Colonic mucosa (tissue), 4 donors: ENCODE measurements at regions not wholly inside any gene's neighbourhood (a gene's known extent, or its start where the extent isn't known, plus 50 kb on each side); places are given as distances from the start of the nearest gene placed in this dataset.

Experiments used
- DNase-seq: peaks from one replicate; pipeline ENCODE4 v3.0.0-alpha.2; 2020
- H3K27ac ChIP-seq: fragments of 200-600 bp; one replicate; pipeline ENCODE4 v1.8.0; 2021
- H3K27me3 ChIP-seq: fragments of 200-600 bp; one replicate; pipeline ENCODE4 v1.8.0; 2021
- H3K36me3 ChIP-seq: fragments of 200-600 bp; one replicate; pipeline ENCODE4 v1.8.0; 2021
- H3K4me1 ChIP-seq: fragments of 200-600 bp; one replicate; pipeline ENCODE4 v1.8.0; 2021; ENCODE audit warnings: mild to moderate bottlenecking
- H3K4me3 ChIP-seq: fragments of 200-600 bp; one replicate; pipeline ENCODE4 v1.8.0; 2021
- H3K9ac ChIP-seq, 2 donors: one replicate each; pipeline ENCODE4 v1.7.0; 2013; ENCODE audit warnings: control low read depth in 2 of 2, low read depth in 2 of 2, low read length in 2 of 2
- H3K9me3 ChIP-seq: fragments of 200-600 bp; one replicate; pipeline ENCODE4 v1.8.0; 2021
- intact Hi-C: fragments of 100-400 bp; cut with DNase I; formaldehyde crosslinking; loops from one replicate; pipeline ENCODE4 v1.14.1; 2022
- TF ChIP-seq, protein P1 (sequence below): fragments of 200-600 bp; IDR thresholded peaks from one replicate; pipeline ENCODE4 v1.8.0; 2022; ENCODE audit warnings: antibody characterized with exemption, mild to moderate bottlenecking
- donor health status: healthy.
- donor health status: DM: no; HTN: no; CAD: no.
- donor health status: DM: no; HTN: no; CAD: no.

DNA sequence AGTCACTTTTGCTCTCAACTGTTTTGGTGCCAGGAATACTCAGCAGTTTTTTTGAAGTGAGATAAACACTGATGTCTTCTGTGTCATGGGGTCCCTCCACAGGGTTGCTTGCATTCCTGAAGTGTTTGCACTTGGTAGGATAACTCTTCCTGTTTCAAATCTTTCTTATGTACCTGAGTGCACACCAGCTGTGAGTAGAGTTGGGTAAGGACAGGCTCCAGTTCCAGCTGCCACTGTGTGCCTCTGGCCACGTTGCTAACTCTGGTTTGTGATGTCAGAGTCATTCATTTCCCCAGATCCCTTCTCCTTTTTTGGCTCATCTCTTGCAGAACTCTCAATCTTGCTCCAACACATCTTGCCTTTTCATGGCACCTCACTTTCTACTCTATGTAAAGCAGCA, 356.3 kb upstream of the B3GALT2 start:
- H3K9ac ChIP-seq: no peak overlapping the region
- H3K27me3 ChIP-seq: no peaks in the 10 kb centered on the region
- no peak overlapping the region for H3K27ac ChIP-seq
- no peaks in the 10 kb centered on the region for H3K36me3 ChIP-seq
- DNase-seq: no peak
- no peaks in the 10 kb centered on the region for H3K9me3 ChIP-seq
- H3K4me1 ChIP-seq: peaks cover 5% of the 10 kb centered on the region
- TF ChIP-seq, protein P1, sequence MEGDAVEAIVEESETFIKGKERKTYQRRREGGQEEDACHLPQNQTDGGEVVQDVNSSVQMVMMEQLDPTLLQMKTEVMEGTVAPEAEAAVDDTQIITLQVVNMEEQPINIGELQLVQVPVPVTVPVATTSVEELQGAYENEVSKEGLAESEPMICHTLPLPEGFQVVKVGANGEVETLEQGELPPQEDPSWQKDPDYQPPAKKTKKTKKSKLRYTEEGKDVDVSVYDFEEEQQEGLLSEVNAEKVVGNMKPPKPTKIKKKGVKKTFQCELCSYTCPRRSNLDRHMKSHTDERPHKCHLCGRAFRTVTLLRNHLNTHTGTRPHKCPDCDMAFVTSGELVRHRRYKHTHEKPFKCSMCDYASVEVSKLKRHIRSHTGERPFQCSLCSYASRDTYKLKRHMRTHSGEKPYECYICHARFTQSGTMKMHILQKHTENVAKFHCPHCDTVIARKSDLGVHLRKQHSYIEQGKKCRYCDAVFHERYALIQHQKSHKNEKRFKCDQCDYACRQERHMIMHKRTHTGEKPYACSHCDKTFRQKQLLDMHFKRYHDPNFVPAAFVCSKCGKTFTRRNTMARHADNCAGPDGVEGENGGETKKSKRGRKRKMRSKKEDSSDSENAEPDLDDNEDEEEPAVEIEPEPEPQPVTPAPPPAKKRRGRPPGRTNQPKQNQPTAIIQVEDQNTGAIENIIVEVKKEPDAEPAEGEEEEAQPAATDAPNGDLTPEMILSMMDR: no peak
- intact Hi-C loops: loop anchor here (10.0 kb wide), 1 partner anchor 118 kb away; no protein-coding TSS in a partner anchor
- H3K4me3 ChIP-seq: no peak overlapping the region

DNA sequence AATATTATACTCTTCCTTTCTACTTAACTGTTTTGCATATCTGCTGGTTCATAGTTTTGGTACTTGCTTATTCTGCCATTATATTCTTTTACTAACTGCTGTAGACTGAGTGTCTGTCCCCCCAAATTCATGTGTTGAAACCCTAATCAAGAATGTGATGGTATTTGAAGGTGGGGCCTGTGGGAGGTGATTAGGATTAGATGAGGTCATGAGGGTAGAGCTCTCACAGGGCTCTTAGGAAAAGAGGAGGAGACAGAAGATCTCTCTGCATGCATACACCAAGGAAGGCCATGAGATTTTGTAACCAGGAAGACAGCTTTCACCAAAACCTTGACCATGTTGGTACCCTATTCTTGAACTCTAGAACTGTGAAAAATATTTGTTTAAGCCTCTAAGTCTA, 354.1 kb upstream of the B3GALT2 start:
- peak overlapping the region; percentile 15 for H3K27ac ChIP-seq
- TF ChIP-seq, protein P1: no peak
- no peak for DNase-seq
- H3K4me3 ChIP-seq: no peak overlapping the region
- no peaks in the 10 kb centered on the region for H3K27me3 ChIP-seq
- no peak overlapping the region for H3K9ac ChIP-seq
- no peaks in the 10 kb centered on the region for H3K9me3 ChIP-seq
- intact Hi-C loops: loop anchor here (10.0 kb wide), 1 partner anchor 116 kb away; no protein-coding TSS in a partner anchor
- no peaks in the 10 kb centered on the region for H3K36me3 ChIP-seq
- no peaks in the 10 kb centered on the region for H3K4me1 ChIP-seq

DNA sequence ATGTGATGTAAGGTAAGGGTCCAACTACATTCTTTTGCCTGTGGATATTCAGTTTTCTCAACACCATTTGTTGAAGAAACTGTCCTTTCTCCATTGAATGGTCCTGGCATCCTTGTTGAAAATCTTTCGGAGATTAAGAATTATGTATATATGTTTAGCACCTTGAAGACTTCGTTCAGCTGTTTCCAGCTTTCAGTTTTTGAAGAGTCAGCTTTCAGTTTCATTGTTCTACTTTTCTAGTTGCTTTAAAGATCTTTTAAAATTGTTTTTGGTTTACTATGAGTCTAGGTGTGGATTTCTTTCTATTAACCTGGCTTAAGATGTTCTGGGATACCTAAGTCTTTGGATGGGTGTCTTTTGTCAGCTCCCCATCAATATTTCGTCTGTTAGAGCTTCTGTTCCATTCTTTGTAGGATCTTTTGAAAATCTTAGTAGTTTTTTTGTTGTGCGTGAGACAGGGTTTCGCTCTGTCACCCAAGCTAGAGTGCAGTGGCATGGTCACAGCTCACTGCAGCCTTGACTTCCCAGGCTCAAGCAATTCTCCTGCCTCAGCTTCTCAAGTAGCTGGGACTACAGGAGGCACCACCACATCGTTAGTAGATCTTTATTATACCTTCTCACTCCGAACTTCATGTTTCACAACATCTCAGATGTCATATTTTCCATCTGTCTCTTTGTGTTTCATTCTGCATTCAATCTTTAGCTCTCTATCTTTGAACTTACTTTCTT, 353.5 kb upstream of the B3GALT2 start:
- TF ChIP-seq, protein P1: no peak
- Histone ChIP-seq H3K4me1 (no peaks in the 10 kb centered on the region), H3K4me3 (no peak overlapping the region), H3K9ac (no peak overlapping the region), H3K27ac (no peak overlapping the region), H3K36me3 (no peaks in the 10 kb centered on the region), H3K9me3 (no peaks in the 10 kb centered on the region), H3K27me3 (no peaks in the 10 kb centered on the region)
- intact Hi-C loops: loop anchor here (10.0 kb wide), 1 partner anchor 115 kb away; no protein-coding TSS in a partner anchor
- DNase-seq: no peak

DNA sequence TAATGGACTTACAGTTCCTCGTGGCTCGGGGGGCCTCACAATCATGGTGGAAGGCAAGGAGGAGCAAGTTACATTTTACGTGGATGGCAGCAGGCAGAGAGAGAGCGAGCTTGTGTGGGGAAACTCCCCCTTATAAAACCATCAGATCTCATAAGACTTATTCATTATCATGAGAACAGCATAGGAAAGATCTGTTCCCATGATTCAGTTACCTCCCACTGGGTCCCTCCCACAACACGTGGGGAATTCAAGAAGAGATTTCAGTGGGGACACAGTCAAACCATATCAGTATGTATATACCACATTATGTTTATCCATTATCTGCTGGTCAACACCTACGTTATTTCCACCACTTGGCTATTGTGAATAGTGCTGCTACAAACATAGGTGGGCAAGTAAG, 352.3 kb upstream of the B3GALT2 start:
- H3K4me3 ChIP-seq: no peak overlapping the region
- H3K4me1 ChIP-seq: no peaks in the 10 kb centered on the region
- no peak overlapping the region for H3K27ac ChIP-seq
- no peaks in the 10 kb centered on the region for H3K9me3 ChIP-seq
- H3K36me3 ChIP-seq: no peaks in the 10 kb centered on the region
- TF ChIP-seq, protein P1: no peak
- no peak for DNase-seq
- no peak overlapping the region for H3K9ac ChIP-seq
- intact Hi-C loops: no loop called here
- no peaks in the 10 kb centered on the region for H3K27me3 ChIP-seq

DNA sequence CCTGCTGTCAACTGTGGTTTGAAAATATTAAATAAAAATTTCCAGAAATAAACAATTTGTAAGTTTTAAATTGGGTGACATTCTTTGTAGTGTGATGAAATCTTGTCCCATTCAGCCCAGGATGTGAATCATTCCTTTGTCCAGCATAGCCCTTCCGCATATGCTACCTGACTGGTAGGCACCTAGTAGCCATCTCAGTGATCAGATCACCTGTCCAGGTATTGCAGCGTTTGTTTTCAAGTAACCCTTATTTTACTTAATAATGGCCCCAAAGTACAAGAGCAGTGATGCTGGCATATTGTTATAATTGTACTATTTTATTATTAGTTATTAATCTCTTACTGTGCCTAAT, 351.6 kb upstream of the B3GALT2 start:
- no peak overlapping the region for H3K9ac ChIP-seq
- intact Hi-C loops: no loop called here
- H3K36me3 ChIP-seq: no peaks in the 10 kb centered on the region
- no peaks in the 10 kb centered on the region for H3K4me1 ChIP-seq
- H3K4me3 ChIP-seq: no peak overlapping the region
- TF ChIP-seq, protein P1: no peak
- H3K27me3 ChIP-seq: no peaks in the 10 kb centered on the region
- DNase-seq: no peak
- H3K27ac ChIP-seq: no peak overlapping the region
- no peaks in the 10 kb centered on the region for H3K9me3 ChIP-seq
